ENCODE measurements at regions not wholly inside any gene's neighbourhood (a gene's known extent, or its start where the extent isn't known, plus 50 kb on each side); places are given as distances from the start of the nearest gene placed in this dataset.

DNA sequence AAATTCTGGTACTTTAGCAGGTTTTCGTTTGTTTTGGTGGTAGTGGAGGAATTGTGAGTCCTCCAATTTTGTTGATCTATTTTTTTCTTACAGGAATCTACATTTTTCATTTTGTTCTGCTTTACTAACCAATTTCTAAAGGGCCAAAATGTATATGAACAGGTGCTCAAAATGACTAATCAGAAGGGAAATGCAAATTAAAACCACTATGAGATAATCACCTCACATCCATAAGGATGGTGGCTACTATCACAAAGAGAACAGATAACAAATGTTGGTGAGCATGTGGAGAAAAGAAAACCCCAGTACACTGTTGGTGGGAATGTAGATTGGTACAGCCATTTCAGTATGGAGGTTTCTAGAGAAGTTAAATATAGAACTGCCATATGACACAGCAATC is 134.2 kb downstream of the LMO4 start:
- no peak overlapping the region for H3K4me3 ChIP-seq (ENCODE audit: low read length)
- no peaks in the 10 kb centered on the region for H3K9me3 ChIP-seq (ENCODE audit: low read depth, low read length)
- no peaks in the 10 kb centered on the region for H3K4me1 ChIP-seq (ENCODE audit: insufficient read depth, low read length)
- H3K27me3 ChIP-seq (ENCODE audit: insufficient read depth, low read length): no peaks in the 10 kb centered on the region

GRCh38 chr1:87464022-87464490 is 135.4 kb downstream of the LMO4 start:
- no peak overlapping the region for H3K4me3 ChIP-seq (ENCODE audit: low read length)
- no peaks in the 10 kb centered on the region for H3K9me3 ChIP-seq (ENCODE audit: low read depth, low read length)
- H3K4me1 ChIP-seq (ENCODE audit: insufficient read depth, low read length): no peaks in the 10 kb centered on the region
- no peaks in the 10 kb centered on the region for H3K27me3 ChIP-seq (ENCODE audit: insufficient read depth, low read length)

DNA sequence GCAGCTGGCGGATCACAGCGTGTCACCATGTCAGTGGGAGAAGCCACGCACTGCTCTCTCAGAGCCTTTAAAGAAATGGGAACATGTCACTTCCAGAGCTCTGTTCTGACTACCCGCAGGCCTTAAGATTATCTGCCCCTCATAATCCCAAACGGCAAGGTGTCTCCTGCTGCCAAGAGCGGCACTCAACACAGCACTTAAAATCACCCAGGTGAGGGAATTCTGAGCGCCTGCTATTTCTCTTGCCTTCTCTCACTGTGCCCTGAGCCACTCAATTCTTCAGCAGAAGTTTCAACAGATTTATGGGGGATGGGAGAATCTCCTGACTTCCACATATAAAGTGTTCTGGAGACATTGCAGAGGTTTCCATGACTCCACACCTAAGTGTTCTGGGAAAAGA is 137.9 kb downstream of the LMO4 start:
- Histone ChIP-seq H3K4me1 (ENCODE audit: insufficient read depth, low read length) (no peaks in the 10 kb centered on the region), H3K9me3 (ENCODE audit: low read depth, low read length) (no peaks in the 10 kb centered on the region), H3K27me3 (ENCODE audit: insufficient read depth, low read length) (no peaks in the 10 kb centered on the region), H3K4me3 (ENCODE audit: low read length) (no peak overlapping the region)

DNA sequence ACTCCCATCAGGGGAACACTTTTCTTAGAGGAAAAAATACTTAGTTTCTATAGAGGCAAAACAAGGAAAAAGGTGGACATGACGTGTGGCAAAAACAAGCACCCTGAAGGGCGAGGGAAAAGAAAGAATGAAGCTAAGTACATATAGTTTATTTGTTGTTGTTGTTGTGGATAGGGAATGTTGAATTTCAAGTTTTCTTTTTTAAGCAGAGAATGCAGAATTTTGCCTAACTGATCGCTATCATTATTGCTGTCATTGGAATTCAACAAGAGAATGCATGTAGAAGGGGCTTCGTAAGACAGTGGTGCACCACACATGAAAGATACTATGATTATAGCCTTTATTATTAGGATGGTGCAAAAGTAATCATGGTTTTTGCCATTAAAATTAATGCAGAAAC is 144.0 kb downstream of the LMO4 start:
- Histone ChIP-seq H3K9me3 (ENCODE audit: low read depth, low read length) (no peaks in the 10 kb centered on the region), H3K27me3 (ENCODE audit: insufficient read depth, low read length) (no peaks in the 10 kb centered on the region), H3K4me3 (ENCODE audit: low read length) (no peak overlapping the region), H3K4me1 (ENCODE audit: insufficient read depth, low read length) (no peaks in the 10 kb centered on the region)

DNA sequence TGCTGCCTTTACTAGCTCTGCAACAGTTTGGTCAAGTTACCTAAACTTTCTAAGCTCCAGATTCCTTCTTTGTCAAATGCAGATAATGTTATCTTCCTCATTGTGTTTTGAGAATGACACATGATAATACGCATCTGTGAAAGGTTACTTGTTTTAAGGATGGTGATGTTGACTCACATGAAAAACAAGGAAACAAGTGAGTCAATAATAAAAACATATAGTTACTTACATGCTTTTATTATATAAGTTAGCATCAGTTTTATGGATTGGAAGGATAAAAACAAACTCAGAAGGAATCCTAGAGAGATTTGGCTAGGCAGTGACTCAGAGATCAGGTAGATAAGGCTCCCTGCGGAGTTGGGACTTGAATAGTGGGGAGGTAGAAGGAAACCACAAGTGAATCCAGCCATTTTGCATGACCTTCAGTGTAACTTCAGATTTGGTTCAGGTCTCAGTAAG is 144.6 kb downstream of the LMO4 start:
- Histone ChIP-seq H3K4me1 (ENCODE audit: insufficient read depth, low read length) (no peaks in the 10 kb centered on the region), H3K4me3 (ENCODE audit: low read length) (no peak overlapping the region), H3K9me3 (ENCODE audit: low read depth, low read length) (no peaks in the 10 kb centered on the region), H3K27me3 (ENCODE audit: insufficient read depth, low read length) (no peaks in the 10 kb centered on the region)

GRCh38 chr1:87474098-87474497 is 145.4 kb downstream of the LMO4 start:
- no peak overlapping the region for H3K4me3 ChIP-seq (ENCODE audit: low read length)
- no peaks in the 10 kb centered on the region for H3K27me3 ChIP-seq (ENCODE audit: insufficient read depth, low read length)
- no peaks in the 10 kb centered on the region for H3K9me3 ChIP-seq (ENCODE audit: low read depth, low read length)
- H3K4me1 ChIP-seq (ENCODE audit: insufficient read depth, low read length): no peaks in the 10 kb centered on the region

- no peak overlapping the region for H3K4me3 ChIP-seq (ENCODE audit: low read length)
- no peaks in the 10 kb centered on the region for H3K9me3 ChIP-seq (ENCODE audit: low read depth, low read length)
- no peaks in the 10 kb centered on the region for H3K27me3 ChIP-seq (ENCODE audit: insufficient read depth, low read length)
Observed at GRCh38 chr1:87478231-87478630, 149.6 kb downstream of the LMO4 start.

DNA sequence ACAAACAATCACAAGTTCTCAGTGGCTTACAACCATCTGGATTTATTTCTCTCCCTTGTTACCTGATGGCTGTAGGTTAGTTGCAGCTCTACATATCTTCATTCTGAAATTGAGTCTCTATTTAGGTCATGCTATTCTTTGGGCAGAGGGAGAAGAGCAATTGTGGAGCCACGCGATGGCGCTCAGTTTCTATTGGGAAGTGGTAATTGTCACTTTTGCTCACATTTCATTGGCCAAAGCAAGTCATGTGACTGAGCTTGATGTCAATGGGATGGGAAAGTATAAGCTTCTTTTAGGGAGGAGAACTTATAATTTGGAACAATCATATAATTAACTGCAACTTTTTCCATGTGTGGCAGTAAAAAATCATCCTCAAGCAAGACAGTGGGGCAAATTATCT is 166.5 kb downstream of the LMO4 start:
- Histone ChIP-seq H3K9me3 (ENCODE audit: low read depth, low read length) (no peaks in the 10 kb centered on the region), H3K27me3 (ENCODE audit: insufficient read depth, low read length) (no peaks in the 10 kb centered on the region), H3K4me1 (ENCODE audit: insufficient read depth, low read length) (no peaks in the 10 kb centered on the region), H3K4me3 (ENCODE audit: low read length) (no peak overlapping the region)

More at GRCh38 chr1:87478231-87478630, 149.6 kb downstream of the LMO4 start:
- H3K4me1 ChIP-seq (ENCODE audit: insufficient read depth, low read length): no peaks in the 10 kb centered on the region

- Histone ChIP-seq H3K4me3 (ENCODE audit: low read length) (no peak overlapping the region), H3K4me1 (ENCODE audit: insufficient read depth, low read length) (no peaks in the 10 kb centered on the region), H3K27me3 (ENCODE audit: insufficient read depth, low read length) (no peaks in the 10 kb centered on the region), H3K9me3 (ENCODE audit: low read depth, low read length) (no peaks in the 10 kb centered on the region)
Observed at GRCh38 chr1:87495870-87496269, 167.2 kb downstream of the LMO4 start.

GRCh38 chr1:87497380-87498203 is 168.9 kb downstream of the LMO4 start:
- Histone ChIP-seq H3K4me1 (ENCODE audit: insufficient read depth, low read length) (no peaks in the 10 kb centered on the region), H3K4me3 (ENCODE audit: low read length) (no peak overlapping the region), H3K9me3 (ENCODE audit: low read depth, low read length) (no peaks in the 10 kb centered on the region), H3K27me3 (ENCODE audit: insufficient read depth, low read length) (no peaks in the 10 kb centered on the region)

- H3K27me3 ChIP-seq (ENCODE audit: insufficient read depth, low read length): no peaks in the 10 kb centered on the region
- no peak overlapping the region for H3K4me3 ChIP-seq (ENCODE audit: low read length)
- H3K4me1 ChIP-seq (ENCODE audit: insufficient read depth, low read length): no peaks in the 10 kb centered on the region
- no peaks in the 10 kb centered on the region for H3K9me3 ChIP-seq (ENCODE audit: low read depth, low read length)
Observed at GRCh38 chr1:87501738-87502137, 173.1 kb downstream of the LMO4 start.

DNA sequence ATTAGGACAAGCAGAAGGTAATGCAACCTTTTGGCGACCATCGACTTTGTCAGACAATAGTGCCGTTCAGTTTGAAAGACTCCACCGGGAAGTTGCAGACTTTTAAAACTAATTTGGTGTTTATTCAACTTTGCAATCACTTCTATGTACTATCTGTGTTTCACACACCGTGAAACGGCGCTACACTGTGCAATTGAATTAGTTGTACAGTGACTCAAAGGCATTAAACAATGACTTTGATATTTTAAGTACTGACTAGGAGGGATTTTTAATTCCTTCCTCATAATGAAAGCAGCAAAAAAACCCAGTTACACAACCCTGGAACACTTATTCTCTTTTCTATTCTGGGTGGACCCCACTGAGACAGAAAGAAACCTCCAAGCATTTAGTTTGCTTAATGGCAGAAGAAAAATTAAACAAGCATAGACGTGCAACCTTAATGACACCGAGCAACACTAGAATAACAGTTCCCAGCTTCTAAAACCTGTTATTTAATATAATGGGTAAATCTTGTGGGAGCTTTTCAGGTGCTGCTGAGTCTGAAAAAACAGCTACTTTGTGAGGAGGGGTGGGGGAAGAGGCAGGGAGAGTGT is 176.8 kb downstream of the LMO4 start:
- H3K4me1 ChIP-seq (ENCODE audit: insufficient read depth, low read length): no peaks in the 10 kb centered on the region
- no peaks in the 10 kb centered on the region for H3K27me3 ChIP-seq (ENCODE audit: insufficient read depth, low read length)
- H3K4me3 ChIP-seq (ENCODE audit: low read length): no peak overlapping the region
- H3K9me3 ChIP-seq (ENCODE audit: low read depth, low read length): no peaks in the 10 kb centered on the region

GRCh38 chr1:87506147-87506546 is 177.5 kb downstream of the LMO4 start:
- H3K27me3 ChIP-seq (ENCODE audit: insufficient read depth, low read length): no peaks in the 10 kb centered on the region
- no peak overlapping the region for H3K4me3 ChIP-seq (ENCODE audit: low read length)
- no peaks in the 10 kb centered on the region for H3K4me1 ChIP-seq (ENCODE audit: insufficient read depth, low read length)
- H3K9me3 ChIP-seq (ENCODE audit: low read depth, low read length): no peaks in the 10 kb centered on the region

DNA sequence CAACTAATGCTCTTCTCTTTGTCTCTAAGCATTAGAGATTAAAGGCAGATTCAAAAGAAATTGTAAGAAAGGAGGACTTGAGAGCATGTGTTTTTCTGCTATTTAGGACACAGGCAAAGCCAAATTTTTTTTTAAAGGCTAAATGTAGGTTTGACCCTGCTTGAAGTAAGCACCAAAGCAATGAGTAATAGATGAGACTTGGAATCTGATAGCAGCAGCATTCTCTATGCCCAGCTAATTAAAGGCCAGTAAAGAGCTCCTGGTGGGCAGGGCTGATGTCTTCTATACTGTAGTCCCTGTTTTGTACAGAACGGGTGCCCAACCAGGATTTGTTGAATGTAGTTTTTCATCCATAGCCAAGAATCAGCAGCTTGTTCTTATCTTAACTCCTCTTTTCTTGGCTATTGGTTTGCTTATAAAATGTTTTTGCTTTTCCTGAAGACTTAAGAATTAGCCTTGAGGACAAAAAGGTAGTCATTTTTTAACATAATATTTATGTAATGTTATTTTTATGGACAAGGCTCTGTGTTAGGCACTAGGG is 179.6 kb downstream of the LMO4 start:
- no peaks in the 10 kb centered on the region for H3K4me1 ChIP-seq (ENCODE audit: insufficient read depth, low read length)
- no peaks in the 10 kb centered on the region for H3K27me3 ChIP-seq (ENCODE audit: insufficient read depth, low read length)
- no peaks in the 10 kb centered on the region for H3K9me3 ChIP-seq (ENCODE audit: low read depth, low read length)
- H3K4me3 ChIP-seq (ENCODE audit: low read length): no peak overlapping the region

DNA sequence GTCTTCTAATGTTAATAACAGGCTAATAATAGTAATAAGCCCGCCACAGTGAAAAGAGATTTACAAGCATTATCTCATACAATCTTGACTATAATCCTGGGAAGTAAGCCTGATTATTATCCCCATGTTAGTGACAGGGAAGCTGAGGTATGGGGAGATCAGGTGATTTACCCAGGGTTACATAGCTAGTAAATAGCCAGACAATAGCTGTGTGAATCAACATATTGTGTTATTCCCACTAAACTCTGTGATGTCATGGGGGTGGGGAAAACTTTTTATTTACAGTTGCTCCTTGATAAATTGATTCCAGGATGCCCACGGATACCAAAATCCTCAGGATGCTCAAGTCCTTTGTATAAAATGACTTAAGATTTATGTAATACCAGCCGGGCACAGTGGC is 181.9 kb downstream of the LMO4 start:
- Histone ChIP-seq H3K4me3 (ENCODE audit: low read length) (no peak overlapping the region), H3K27me3 (ENCODE audit: insufficient read depth, low read length) (no peaks in the 10 kb centered on the region), H3K4me1 (ENCODE audit: insufficient read depth, low read length) (no peaks in the 10 kb centered on the region), H3K9me3 (ENCODE audit: low read depth, low read length) (no peaks in the 10 kb centered on the region)

All from mononuclear cell (primary cell).